Mucosa of stomach (tissue), 1 donor: ENCODE measurements at regions not wholly inside any gene's neighbourhood (a gene's known extent, or its start where the extent isn't known, plus 50 kb on each side); places are given as distances from the start of the nearest gene placed in this dataset.

Experiments used
- H3K27me3 ChIP-seq: one replicate; pipeline ENCODE4 v1.7.0; 2013; ENCODE audit warnings: mild to moderate bottlenecking, low read length; ENCODE audit not compliant: control insufficient read depth, insufficient read depth
- H3K36me3 ChIP-seq: one replicate; pipeline ENCODE4 v1.7.0; 2013; ENCODE audit warnings: low read length; ENCODE audit not compliant: control insufficient read depth, insufficient read depth
- H3K4me1 ChIP-seq: one replicate; pipeline ENCODE4 v1.7.0; 2013; ENCODE audit warnings: mild to moderate bottlenecking, low read length; ENCODE audit not compliant: control insufficient read depth, insufficient read depth
- H3K4me3 ChIP-seq: one replicate; pipeline ENCODE4 v1.7.0; 2013; ENCODE audit warnings: low read length
- H3K9ac ChIP-seq: one replicate; pipeline ENCODE4 v1.7.0; 2013; ENCODE audit warnings: mild to moderate bottlenecking, low read length, moderate library complexity
- H3K9me3 ChIP-seq: one replicate; pipeline ENCODE4 v1.7.0; 2013; ENCODE audit warnings: mild to moderate bottlenecking, low read length, moderate library complexity; ENCODE audit not compliant: control insufficient read depth
- donor health status: Pancreatic carcinoma.

GRCh38 chr6:169046483-169047192 lies 207.0 kb downstream of the THBS2 start:
- Histone ChIP-seq H3K4me1 (no peaks in the 10 kb centered on the region), H3K36me3 (no peaks in the 10 kb centered on the region), H3K27me3 (no peaks in the 10 kb centered on the region), H3K4me3 (no peak overlapping the region), H3K9me3 (no peaks in the 10 kb centered on the region), H3K9ac (no peak overlapping the region)

- no peaks in the 10 kb centered on the region for H3K4me1 ChIP-seq
- H3K27me3 ChIP-seq = no peaks in the 10 kb centered on the region
- no peaks in the 10 kb centered on the region for H3K36me3 ChIP-seq
- H3K9me3 ChIP-seq = no peaks in the 10 kb centered on the region
- H3K4me3 ChIP-seq = no peak overlapping the region
- no peak overlapping the region for H3K9ac ChIP-seq
Measured at GRCh38 chr6:169046021-169046420, 207.6 kb downstream of the THBS2 start.

GRCh38 chr6:169045486-169045885 lies 208.2 kb downstream of the THBS2 start:
- no peaks in the 10 kb centered on the region for H3K9me3 ChIP-seq
- H3K9ac ChIP-seq = no peak overlapping the region
- no peak overlapping the region for H3K4me3 ChIP-seq
- H3K27me3 ChIP-seq = no peaks in the 10 kb centered on the region
- no peaks in the 10 kb centered on the region for H3K4me1 ChIP-seq
- no peaks in the 10 kb centered on the region for H3K36me3 ChIP-seq

GRCh38 chr6:169044381-169045230 lies 209.0 kb downstream of the THBS2 start:
- Histone ChIP-seq H3K4me1 (no peaks in the 10 kb centered on the region), H3K9me3 (no peaks in the 10 kb centered on the region), H3K36me3 (no peaks in the 10 kb centered on the region), H3K4me3 (no peak overlapping the region), H3K9ac (no peak overlapping the region), H3K27me3 (no peaks in the 10 kb centered on the region)

GRCh38 chr6:169042061-169042460 lies 211.6 kb downstream of the THBS2 start:
- Histone ChIP-seq H3K9ac (no peak overlapping the region), H3K4me1 (no peaks in the 10 kb centered on the region), H3K36me3 (no peaks in the 10 kb centered on the region), H3K9me3 (no peaks in the 10 kb centered on the region), H3K4me3 (no peak overlapping the region), H3K27me3 (no peaks in the 10 kb centered on the region)

GRCh38 chr6:169041078-169041477 lies 212.6 kb downstream of the THBS2 start:
- no peak overlapping the region for H3K9ac ChIP-seq
- H3K27me3 ChIP-seq = no peaks in the 10 kb centered on the region
- no peaks in the 10 kb centered on the region for H3K4me1 ChIP-seq
- H3K4me3 ChIP-seq = no peak overlapping the region
- H3K36me3 ChIP-seq = no peaks in the 10 kb centered on the region
- H3K9me3 ChIP-seq = no peaks in the 10 kb centered on the region

GRCh38 chr6:169038691-169039090 lies 215.0 kb downstream of the THBS2 start:
- no peaks in the 10 kb centered on the region for H3K4me1 ChIP-seq
- H3K4me3 ChIP-seq = no peak overlapping the region
- no peaks in the 10 kb centered on the region for H3K27me3 ChIP-seq
- H3K36me3 ChIP-seq = no peaks in the 10 kb centered on the region
- H3K9me3 ChIP-seq = no peaks in the 10 kb centered on the region
- H3K9ac ChIP-seq = no peak overlapping the region

GRCh38 chr6:169035385-169036240 lies 218.0 kb downstream of the THBS2 start:
- Histone ChIP-seq H3K9me3 (no peaks in the 10 kb centered on the region), H3K4me1 (no peaks in the 10 kb centered on the region), H3K4me3 (no peak overlapping the region), H3K9ac (no peak overlapping the region), H3K27me3 (no peaks in the 10 kb centered on the region), H3K36me3 (no peaks in the 10 kb centered on the region)

GRCh38 chr6:169034516-169035167 lies 219.0 kb downstream of the THBS2 start:
- H3K36me3 ChIP-seq = no peaks in the 10 kb centered on the region
- H3K4me3 ChIP-seq = no peak overlapping the region
- no peaks in the 10 kb centered on the region for H3K27me3 ChIP-seq

GRCh38 chr6:169029861-169030260 lies 223.8 kb downstream of the THBS2 start:
- no peaks in the 10 kb centered on the region for H3K4me1 ChIP-seq

More at GRCh38 chr6:169034516-169035167, 219.0 kb downstream of the THBS2 start:
- Histone ChIP-seq H3K9me3 (no peaks in the 10 kb centered on the region), H3K4me1 (no peaks in the 10 kb centered on the region), H3K9ac (no peak overlapping the region)

GRCh38 chr6:169028343-169028742 lies 225.3 kb downstream of the THBS2 start:
- Histone ChIP-seq H3K36me3 (no peaks in the 10 kb centered on the region), H3K4me3 (no peak overlapping the region), H3K9ac (no peak overlapping the region), H3K9me3 (no peaks in the 10 kb centered on the region), H3K4me1 (no peaks in the 10 kb centered on the region), H3K27me3 (no peaks in the 10 kb centered on the region)

More at GRCh38 chr6:169029861-169030260, 223.8 kb downstream of the THBS2 start:
- Histone ChIP-seq H3K9ac (no peak overlapping the region), H3K36me3 (no peaks in the 10 kb centered on the region), H3K4me3 (no peak overlapping the region), H3K27me3 (no peaks in the 10 kb centered on the region), H3K9me3 (no peaks in the 10 kb centered on the region)
